Activated CD4-positive, alpha-beta T cell treated with anti-CD3 and anti-CD28 coated beads for 36 hours (primary cell): ENCODE measurements at regions not wholly inside any gene's neighbourhood (a gene's known extent, or its start where the extent isn't known, plus 50 kb on each side); places are given as distances from the start of the nearest gene placed in this dataset.
A peak's percentile ranks its signal among the peaks of the same experiment; 100 is the strongest.

Source experiments
- ATAC-seq: fragments of 200-7000 bp; cut with Tn5 transposase; one replicate; pipeline ENCODE4 v1.10.0; 2021; ENCODE audit warnings: mild to moderate bottlenecking, moderate library complexity
- CTCF ChIA-PET: fragments of 350-600 bp; sonication (Branson Sonifier 250); formaldehyde crosslinking; loops from one replicate; lab custom pipeline; 2021; ENCODE audit warnings: antibody characterized with exemption; lab: Charles Lee
- POLR2A ChIA-PET: fragments of 350-600 bp; sonication (Branson Sonifier 250); formaldehyde crosslinking; loops from one replicate; lab custom pipeline; 2021; ENCODE audit warnings: antibody characterized with exemption, inconsistent platforms; lab: Charles Lee
- DNase-seq: peaks from one replicate; pipeline ENCODE4 v3.0.0-alpha.2; 2020
- H3K27ac Mint-ChIP-seq: one replicate; pipeline ENCODE4 v1.8.0; 2021; ENCODE audit warnings: mixed read lengths
- H3K27me3 Mint-ChIP-seq: one replicate; pipeline ENCODE4 v1.8.0; 2021; ENCODE audit warnings: mixed read lengths
- H3K36me3 Mint-ChIP-seq: one replicate; pipeline ENCODE4 v1.8.0; 2021; ENCODE audit warnings: low read depth, mixed read lengths
- H3K4me1 Mint-ChIP-seq: one replicate; pipeline ENCODE4 v1.8.0; 2021; ENCODE audit warnings: mixed read lengths
- H3K4me3 Mint-ChIP-seq: one replicate; pipeline ENCODE4 v1.8.0; 2021; ENCODE audit warnings: mild to moderate bottlenecking, moderate library complexity, mixed read lengths
- H3K9me3 Mint-ChIP-seq: one replicate; pipeline ENCODE4 v1.8.0; 2021; ENCODE audit warnings: low read depth, mixed read lengths
- intact Hi-C, 2 experiments: fragments of 100-400 bp; cut with DNase I in 1 of 2; cut with micrococcal nuclease in 1 of 2; formaldehyde crosslinking; loops; one replicate each; pipeline versions ENCODE4 v1.14.2 to v1.15.1; 2022 to 2024; cut with DNase I, micrococcal nuclease

DNA sequence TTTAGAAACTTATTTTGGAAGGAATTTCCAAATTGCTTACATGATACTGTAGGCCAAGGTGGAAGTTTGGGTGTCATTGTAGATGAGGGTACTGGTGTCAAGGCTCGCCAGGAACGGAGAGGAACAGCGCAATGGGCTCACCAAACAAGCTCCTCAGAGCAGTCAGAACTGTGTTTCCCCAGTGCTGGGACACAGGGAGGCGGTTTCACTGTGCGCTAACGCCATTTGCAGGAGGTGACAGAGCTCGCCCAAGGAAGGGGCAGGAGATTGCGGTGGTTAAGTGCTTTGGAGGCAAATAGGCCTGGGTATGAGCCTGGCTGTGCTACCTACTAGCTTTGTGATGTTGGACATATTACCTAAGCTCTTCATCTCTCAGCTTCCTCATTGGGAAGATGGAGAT lies 57.3 kb downstream of the HHEX start:
- ChIA-PET CTCF (no interaction called here), POLR2A (no interaction called here)
- ATAC-seq (no peak), DNase-seq (no peak)
- no peaks in the 10 kb centered on the region for H3K36me3 Mint-ChIP-seq
- no peaks in the 10 kb centered on the region for H3K4me1 Mint-ChIP-seq
- H3K9me3 Mint-ChIP-seq: no peaks in the 10 kb centered on the region
- H3K27me3 Mint-ChIP-seq: peaks cover 7% of the 10 kb centered on the region
- no peak overlapping the region for H3K27ac Mint-ChIP-seq
- intact Hi-C loops: no loop called here
- H3K4me3 Mint-ChIP-seq: no peak overlapping the region

DNA sequence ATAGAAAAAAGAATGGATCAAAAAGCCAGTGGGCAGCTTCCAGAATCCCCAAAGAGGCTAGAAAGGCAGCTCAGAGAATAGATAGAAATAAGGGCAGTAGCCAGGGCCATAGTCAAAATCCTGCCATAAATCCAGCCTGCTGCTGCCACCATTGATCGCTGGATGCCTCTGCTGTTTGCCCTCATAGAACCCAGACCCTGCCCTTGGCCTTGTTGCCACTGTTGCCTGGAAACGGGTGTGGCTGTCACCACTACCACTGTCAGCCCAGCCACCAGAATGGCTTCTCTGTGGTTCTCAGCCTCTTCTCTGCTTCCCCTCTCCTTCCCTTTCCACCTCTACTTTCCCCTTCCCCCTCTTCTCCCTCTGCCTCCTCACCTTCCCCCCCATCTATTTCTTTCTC lies 57.8 kb downstream of the HHEX start:
- ATAC-seq: no peak
- Mint-ChIP-seq H3K4me1 (no peaks in the 10 kb centered on the region), H3K9me3 (no peaks in the 10 kb centered on the region), H3K27ac (no peak overlapping the region), H3K4me3 (no peak overlapping the region), H3K27me3 (peaks cover 7% of the 10 kb centered on the region), H3K36me3 (no peaks in the 10 kb centered on the region)
- ChIA-PET POLR2A (no interaction called here), CTCF (no interaction called here)
- intact Hi-C loops: no loop called here
- DNase-seq: no peak

- intact Hi-C loops: no loop called here
Observed at GRCh38 chr10:92750791-92751533, 61.2 kb downstream of the HHEX start.

GRCh38 chr10:92751534-92751811 lies 61.7 kb downstream of the HHEX start:
- peaks cover 3% of the 10 kb centered on the region for H3K4me1 Mint-ChIP-seq
- peaks cover 7% of the 10 kb centered on the region for H3K27me3 Mint-ChIP-seq
- CTCF ChIA-PET: interaction anchor here (0.5 kb wide), 1 partner anchor 503 kb away, joined by 3 read pairs; no protein-coding TSS in a partner anchor
- DNase-seq (no peak), ATAC-seq (no peak)
- POLR2A ChIA-PET: no interaction called here
- H3K27ac Mint-ChIP-seq: no peak overlapping the region
- intact Hi-C loops: no loop called here
- H3K9me3 Mint-ChIP-seq: no peaks in the 10 kb centered on the region
- H3K36me3 Mint-ChIP-seq: no peaks in the 10 kb centered on the region
- no peak overlapping the region for H3K4me3 Mint-ChIP-seq

More at GRCh38 chr10:92750791-92751533, 61.2 kb downstream of the HHEX start:
- Mint-ChIP-seq H3K9me3 (no peaks in the 10 kb centered on the region), H3K4me1 (no peaks in the 10 kb centered on the region), H3K27ac (no peak overlapping the region), H3K4me3 (no peak overlapping the region), H3K27me3 (peaks cover 7% of the 10 kb centered on the region), H3K36me3 (no peaks in the 10 kb centered on the region)
- DNase-seq (no peak), ATAC-seq (no peak)
- CTCF ChIA-PET: interaction anchor here (0.5 kb wide), 1 partner anchor 504 kb away, joined by 3 read pairs; no protein-coding TSS in a partner anchor
- POLR2A ChIA-PET: no interaction called here

DNA sequence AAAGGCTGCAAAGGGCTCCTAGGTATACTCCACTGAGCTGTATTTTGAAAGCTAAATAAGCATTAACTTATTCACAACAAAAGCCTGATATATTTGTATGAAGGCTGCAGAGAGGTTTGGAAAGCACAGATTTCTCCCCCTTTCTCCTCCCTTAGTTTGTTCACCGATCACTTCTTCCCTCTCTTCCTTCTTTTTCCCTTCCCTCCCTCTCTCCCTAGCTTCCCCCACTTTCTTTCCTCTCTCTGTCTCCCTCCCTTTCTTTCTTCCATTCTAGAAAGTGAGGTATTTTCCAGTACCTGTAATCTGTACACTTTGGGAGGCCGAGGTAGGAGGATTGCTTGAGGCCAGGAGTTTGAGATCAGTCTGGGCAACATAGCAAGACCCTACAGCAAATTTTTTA lies 62.1 kb downstream of the HHEX start:
- H3K4me1 Mint-ChIP-seq: peaks cover 7% of the 10 kb centered on the region
- CTCF ChIA-PET: interaction anchor here (0.5 kb wide), 1 partner anchor 503 kb away, joined by 3 read pairs; no protein-coding TSS in a partner anchor
- peaks cover 7% of the 10 kb centered on the region for H3K27me3 Mint-ChIP-seq
- intact Hi-C loops: no loop called here
- H3K36me3 Mint-ChIP-seq: no peaks in the 10 kb centered on the region
- no peak overlapping the region for H3K27ac Mint-ChIP-seq
- no peak overlapping the region for H3K4me3 Mint-ChIP-seq
- POLR2A ChIA-PET: no interaction called here
- no peak for ATAC-seq
- DNase-seq: no peak
- H3K9me3 Mint-ChIP-seq: no peaks in the 10 kb centered on the region

DNA sequence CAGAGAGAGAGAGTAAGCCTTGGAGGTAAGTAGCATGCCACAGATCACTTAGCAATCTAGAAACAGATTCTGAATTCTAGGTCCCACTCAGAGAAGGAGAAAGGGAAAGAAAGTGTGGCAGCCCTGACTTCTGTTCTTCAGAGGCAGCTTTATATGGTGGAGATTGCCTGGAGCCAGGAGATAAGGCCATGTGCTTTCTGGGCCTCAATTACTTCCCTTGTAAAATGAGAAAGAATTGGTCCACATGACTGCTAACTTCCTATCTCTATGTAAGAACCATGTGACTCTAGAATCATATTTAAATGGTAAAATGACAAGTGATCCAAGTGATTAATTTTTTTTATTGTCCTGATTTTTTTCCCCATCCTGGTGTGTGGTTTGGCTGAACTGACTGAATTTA lies 64.1 kb downstream of the HHEX start:
- Mint-ChIP-seq H3K27me3 (peaks cover 4% of the 10 kb centered on the region), H3K36me3 (no peaks in the 10 kb centered on the region), H3K9me3 (no peaks in the 10 kb centered on the region), H3K4me3 (no peak overlapping the region), H3K27ac (no peak overlapping the region), H3K4me1 (peaks cover 8% of the 10 kb centered on the region)
- intact Hi-C loops: no loop called here
- CTCF ChIA-PET: no interaction called here
- POLR2A ChIA-PET: no interaction called here
- DNase-seq (no peak), ATAC-seq (no peak)

- no peak for ATAC-seq
- H3K36me3 Mint-ChIP-seq: no peaks in the 10 kb centered on the region
- intact Hi-C loops: no loop called here
- DNase-seq: no peak
- H3K4me3 Mint-ChIP-seq: no peak overlapping the region
- H3K9me3 Mint-ChIP-seq: no peaks in the 10 kb centered on the region
- H3K27me3 Mint-ChIP-seq: no peaks in the 10 kb centered on the region
- peaks cover 8% of the 10 kb centered on the region for H3K4me1 Mint-ChIP-seq
- ChIA-PET CTCF (interaction anchor here (0.6 to 0.7 kb wide), 2 partner anchors 429 to 559 kb away, joined by 3 read pairs; no protein-coding TSS in a partner anchor), POLR2A (no interaction called here)
- no peak overlapping the region for H3K27ac Mint-ChIP-seq
Observed at GRCh38 chr10:92755725-92756124, 66.0 kb downstream of the HHEX start.

DNA sequence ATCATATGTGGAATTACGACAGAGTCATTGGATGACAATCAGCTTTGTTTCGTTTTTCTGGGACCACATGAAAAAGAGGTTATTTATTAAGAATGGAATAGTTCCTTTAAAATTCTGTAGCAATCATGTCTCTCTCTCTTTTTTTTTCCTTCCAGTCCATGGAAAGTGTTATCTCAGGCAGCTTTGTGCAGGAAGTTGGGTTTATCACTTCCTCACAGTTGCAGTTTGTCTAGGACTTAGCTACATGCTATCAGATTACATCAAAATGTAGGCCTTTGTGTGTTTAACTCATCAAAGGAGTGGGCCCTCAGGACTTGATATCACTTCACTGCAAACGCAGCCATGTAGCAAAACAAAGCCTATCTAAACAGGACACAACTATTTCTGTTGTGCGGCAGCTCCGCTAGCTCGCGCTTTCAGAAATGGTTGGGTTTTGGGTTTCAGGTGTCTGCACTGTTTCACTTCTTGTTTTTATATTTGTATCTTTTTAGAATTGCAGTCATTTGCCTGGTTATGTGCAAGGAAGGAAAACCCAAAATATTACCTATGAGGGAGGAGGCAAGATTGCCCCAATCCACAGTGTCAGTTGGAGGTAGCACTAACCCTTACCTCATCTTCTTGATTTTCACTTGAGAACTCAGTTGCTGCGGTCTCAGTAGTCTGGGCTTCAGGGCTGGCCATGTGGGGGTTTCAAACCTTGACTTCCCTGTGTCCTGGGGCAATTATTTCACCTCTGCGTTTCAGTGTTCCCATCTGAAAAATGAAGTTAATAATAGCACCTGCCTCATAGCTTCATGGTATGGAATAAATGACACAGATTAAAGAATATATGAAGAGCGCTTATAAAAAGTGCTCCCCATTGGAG lies 66.7 kb downstream of the HHEX start:
- Mint-ChIP-seq H3K9me3 (no peaks in the 10 kb centered on the region), H3K27ac (no peak overlapping the region), H3K4me1 (peaks cover 8% of the 10 kb centered on the region), H3K36me3 (no peaks in the 10 kb centered on the region), H3K27me3 (peaks cover 3% of the 10 kb centered on the region), H3K4me3 (no peak overlapping the region)
- ChIA-PET CTCF (interaction anchor here (0.6 to 1.5 kb wide), 3 partner anchors 23 to 558 kb away, joined by 3 read pairs; no protein-coding TSS in a partner anchor), POLR2A (interaction anchor here (0.7 kb wide), 1 partner anchor 16 kb away, joined by 4 read pairs; no protein-coding TSS in a partner anchor)
- ATAC-seq: peak; percentile 19
- DNase-seq: peak; percentile 6
- intact Hi-C loops: no loop called here

DNA sequence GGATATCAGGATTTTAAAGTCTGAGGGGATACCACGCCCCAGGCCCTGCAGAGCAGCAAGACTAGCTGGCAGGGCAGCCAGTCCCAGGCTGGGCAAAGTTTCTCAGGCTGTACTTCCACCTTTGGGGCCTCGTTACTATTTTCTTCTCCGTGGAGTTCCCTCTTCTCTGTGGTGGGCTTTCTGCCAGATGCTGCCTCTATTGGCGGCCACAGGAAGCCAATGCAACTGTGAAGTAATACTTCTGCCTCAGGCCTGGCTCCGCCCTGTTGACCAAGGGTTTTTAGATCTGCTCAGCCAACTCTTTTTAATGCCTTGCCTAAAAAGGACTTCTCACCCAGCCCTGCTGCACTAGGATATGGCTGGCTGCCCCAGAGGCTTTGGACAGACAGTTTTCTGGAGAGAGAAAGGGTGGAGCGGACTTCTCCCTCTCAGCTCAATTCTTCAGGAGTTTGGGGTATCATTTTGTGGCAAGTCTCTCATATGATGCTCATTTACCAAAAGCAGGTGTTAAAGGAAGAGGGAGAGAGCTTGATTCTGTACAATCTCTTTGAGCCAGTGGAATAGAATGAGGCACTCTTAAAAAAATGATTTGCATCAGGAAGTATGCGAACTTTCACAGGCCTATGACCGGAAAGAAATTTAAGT lies 67.4 kb downstream of the HHEX start:
- peaks cover 4% of the 10 kb centered on the region for H3K27me3 Mint-ChIP-seq
- no peak for DNase-seq
- no peaks in the 10 kb centered on the region for H3K9me3 Mint-ChIP-seq
- H3K4me3 Mint-ChIP-seq: no peak overlapping the region
- ChIA-PET POLR2A (no interaction called here), CTCF (interaction anchor here (1.5 kb wide), 1 partner anchor 24 kb away, joined by 3 read pairs; no protein-coding TSS in a partner anchor)
- intact Hi-C loops: no loop called here
- no peak overlapping the region for H3K27ac Mint-ChIP-seq
- no peak for ATAC-seq
- H3K36me3 Mint-ChIP-seq: no peaks in the 10 kb centered on the region
- peaks cover 8% of the 10 kb centered on the region for H3K4me1 Mint-ChIP-seq

DNA sequence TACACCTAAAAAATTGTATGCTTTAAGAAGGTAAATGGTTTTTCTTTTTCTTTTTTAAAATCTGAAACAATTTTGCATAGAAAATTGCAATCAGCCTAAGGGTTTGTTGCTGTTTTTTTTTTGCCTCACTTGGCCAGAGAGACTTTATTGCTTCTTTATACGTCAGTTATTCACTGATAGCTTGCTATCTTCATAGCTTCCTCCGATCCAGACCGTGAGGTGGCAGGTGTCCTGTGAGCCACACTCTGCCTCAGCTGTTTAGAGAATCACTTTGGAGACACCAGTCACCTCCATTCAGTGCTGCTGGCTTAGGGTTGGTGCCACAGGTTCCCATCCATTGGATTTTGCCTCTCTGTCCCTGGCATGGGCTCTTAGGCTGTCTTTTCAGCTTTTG lies 68.0 kb downstream of the HHEX start:
- Mint-ChIP-seq H3K4me1 (peaks cover 8% of the 10 kb centered on the region), H3K27me3 (peaks cover 4% of the 10 kb centered on the region), H3K27ac (no peak overlapping the region), H3K36me3 (no peaks in the 10 kb centered on the region), H3K9me3 (no peaks in the 10 kb centered on the region), H3K4me3 (no peak overlapping the region)
- intact Hi-C loops: no loop called here
- ChIA-PET CTCF (no interaction called here), POLR2A (no interaction called here)
- DNase-seq (no peak), ATAC-seq (no peak)

DNA sequence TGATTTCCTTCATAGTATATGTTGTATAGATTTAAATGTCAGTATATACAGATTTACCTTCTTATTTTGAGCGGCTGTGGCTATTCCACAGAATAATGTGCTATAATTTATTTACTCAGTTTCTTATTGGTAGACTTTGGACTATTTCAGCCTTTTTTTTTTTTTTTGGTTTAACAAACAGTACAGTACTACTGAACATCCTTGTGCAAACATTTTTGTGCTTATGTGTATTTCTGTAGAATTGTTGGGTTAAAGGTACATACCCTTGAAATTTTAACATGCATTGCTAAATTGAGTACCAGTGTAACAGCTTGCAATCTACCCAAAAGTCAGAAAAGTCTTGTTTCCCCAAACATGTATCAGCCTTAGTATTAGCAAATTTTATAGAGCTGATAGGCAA lies 68.8 kb downstream of the HHEX start:
- CTCF ChIA-PET: no interaction called here
- Mint-ChIP-seq H3K36me3 (no peaks in the 10 kb centered on the region), H3K9me3 (no peaks in the 10 kb centered on the region), H3K27ac (no peak overlapping the region), H3K4me1 (peaks cover 8% of the 10 kb centered on the region), H3K4me3 (no peak overlapping the region), H3K27me3 (peaks cover 4% of the 10 kb centered on the region)
- intact Hi-C loops: no loop called here
- DNase-seq (no peak), ATAC-seq (no peak)
- POLR2A ChIA-PET: no interaction called here
